ENCODE measurements at regions not wholly inside any gene's neighbourhood (a gene's known extent, or its start where the extent isn't known, plus 50 kb on each side); places are given as distances from the start of the nearest gene placed in this dataset.
"Not testable (repeated sequence)": the region's sequence is repeated elsewhere in the genome, so short reads cannot be mapped to it uniquely, and the experiment has no call there.

- DNase-seq (ENCODE audit: low read depth): no peak
- no peak overlapping the region for H3K4me3 ChIP-seq (ENCODE audit: low read depth, low read length)
- no peak for TF ChIP-seq CTCF (IDR thresholded peaks at IDR 0.05; ENCODE audit: low read depth, low read length, missing control alignments)
Measured at GRCh38 chr5:106399391-106399790, 1271.3 kb downstream of the EFNA5 start.

- no peak for TF ChIP-seq CTCF (IDR thresholded peaks at IDR 0.05; ENCODE audit: low read depth, low read length, missing control alignments)
- H3K4me3 ChIP-seq (ENCODE audit: low read depth, low read length): no peak overlapping the region
- no peak for DNase-seq (ENCODE audit: low read depth)
Measured at GRCh38 chr5:106397700-106398099, 1273.0 kb downstream of the EFNA5 start.

GRCh38 chr5:106393276-106393675, 1277.5 kb downstream of the EFNA5 start:
- no peak overlapping the region for H3K4me3 ChIP-seq (ENCODE audit: low read depth, low read length)
- no peak for TF ChIP-seq CTCF (IDR thresholded peaks at IDR 0.05; ENCODE audit: low read depth, low read length, missing control alignments)
- DNase-seq (ENCODE audit: low read depth): no peak

GRCh38 chr5:106392766-106393165, 1278.0 kb downstream of the EFNA5 start:
- no peak for TF ChIP-seq CTCF (IDR thresholded peaks at IDR 0.05; ENCODE audit: low read depth, low read length, missing control alignments)
- DNase-seq (ENCODE audit: low read depth): no peak
- H3K4me3 ChIP-seq (ENCODE audit: low read depth, low read length): no peak overlapping the region

- not testable (repeated sequence) for DNase-seq (ENCODE audit: low read depth); H3K4me3 ChIP-seq (ENCODE audit: low read depth, low read length)
Measured at GRCh38 chr5:106387767-106388166, 1283.0 kb downstream of the EFNA5 start.

- no peak for DNase-seq (ENCODE audit: low read depth)
- H3K4me3 ChIP-seq (ENCODE audit: low read depth, low read length): no peak overlapping the region
- TF ChIP-seq CTCF (IDR thresholded peaks at IDR 0.05; ENCODE audit: low read depth, low read length, missing control alignments): no peak
Measured at GRCh38 chr5:106386287-106386686, 1284.5 kb downstream of the EFNA5 start.

- no peak for DNase-seq (ENCODE audit: low read depth)
- TF ChIP-seq CTCF (IDR thresholded peaks at IDR 0.05; ENCODE audit: low read depth, low read length, missing control alignments): no peak
Measured at GRCh38 chr5:106380736-106381135, 1290.0 kb downstream of the EFNA5 start.

GRCh38 chr5:106376522-106376921, 1294.2 kb downstream of the EFNA5 start:
- no peak overlapping the region for H3K4me3 ChIP-seq (ENCODE audit: low read depth, low read length)
- no peak for TF ChIP-seq CTCF (IDR thresholded peaks at IDR 0.05; ENCODE audit: low read depth, low read length, missing control alignments)
- no peak for DNase-seq (ENCODE audit: low read depth)

More at GRCh38 chr5:106380736-106381135, 1290.0 kb downstream of the EFNA5 start:
- H3K4me3 ChIP-seq (ENCODE audit: low read depth, low read length): no peak overlapping the region

Measured in GM12864 (cell line).